SK-N-SH treated with all-trans-retinoic acid at 6 μM for 48 hours (cell line): ENCODE measurements at regions not wholly inside any gene's neighbourhood (a gene's known extent, or its start where the extent isn't known, plus 50 kb on each side); places are given as distances from the start of the nearest gene placed in this dataset.
"Not testable (repeated sequence)": the region's sequence is repeated elsewhere in the genome, so short reads cannot be mapped to it uniquely, and the experiment has no call there.

Experiments
- ATAC-seq: fragments of 200-7000 bp; cut with Tn5 transposase; 3 replicates; pipeline ENCODE4 v1.9.1; 2020; ENCODE audit warnings: mild to moderate bottlenecking, moderate library complexity
- ARNTL ChIP-seq: fragments of 450-650 bp; formaldehyde crosslinking; IDR thresholded peaks from 2 replicates; pipeline ENCODE4 v1.5.0; 2020; ENCODE audit warnings: low read depth, mild to moderate bottlenecking, moderate library complexity, borderline replicate concordance
- BACH2 ChIP-seq: fragments of 250-450 bp; sonication (Bioruptor Pico); IDR thresholded peaks from 2 replicates; pipeline ENCODE4 v1.9.0; 2021; ENCODE audit warnings: mild to moderate bottlenecking, borderline replicate concordance
- CSDC2 ChIP-seq: fragments of 250-450 bp; sonication (Bioruptor Pico); IDR thresholded peaks from 2 replicates; pipeline ENCODE4 v1.5.0; 2020; ENCODE audit warnings: mild to moderate bottlenecking, moderate library complexity
- GLIS3 ChIP-seq: fragments of 250-450 bp; sonication (Bioruptor Pico); IDR thresholded peaks from 2 replicates; pipeline ENCODE4 v1.5.0; 2020; ENCODE audit warnings: mild to moderate bottlenecking, moderate library complexity
- ISL1 ChIP-seq: fragments of 250-450 bp; sonication (Bioruptor Pico); IDR thresholded peaks from 2 replicates; pipeline ENCODE4 v2.1.2; 2022; ENCODE audit warnings: mild to moderate bottlenecking, moderate library complexity
- PPARA ChIP-seq: fragments of 250-450 bp; sonication (Bioruptor Pico); IDR thresholded peaks from 2 replicates; pipeline ENCODE4 v1.5.0; 2020; ENCODE audit warnings: mild to moderate bottlenecking, borderline replicate concordance
- RARB ChIP-seq: fragments of 250-450 bp; sonication (Bioruptor Pico); IDR thresholded peaks from 2 replicates; pipeline ENCODE4 v1.8.0; 2021; ENCODE audit warnings: mild to moderate bottlenecking, moderate library complexity
- SNAI2 ChIP-seq: fragments of 250-450 bp; sonication (Bioruptor Pico); IDR thresholded peaks from 2 replicates; pipeline ENCODE4 v1.5.0; 2020; ENCODE audit warnings: mild to moderate bottlenecking, moderate library complexity
- TCF4 ChIP-seq: fragments of 250-450 bp; sonication (Bioruptor Pico); IDR thresholded peaks from 2 replicates; pipeline ENCODE4 v1.8.0; 2021; ENCODE audit warnings: mild to moderate bottlenecking, moderate library complexity, borderline replicate concordance
- TOX ChIP-seq: fragments of 250-450 bp; sonication (Bioruptor Pico); IDR thresholded peaks from 2 replicates; pipeline ENCODE4 v1.8.0; 2021; ENCODE audit warnings: mild to moderate bottlenecking, moderate library complexity, borderline replicate concordance
- ZFP3 ChIP-seq: fragments of 250-450 bp; sonication (Bioruptor Pico); IDR thresholded peaks from 2 replicates; pipeline ENCODE4 v1.5.0; 2020; ENCODE audit warnings: mild to moderate bottlenecking, moderate library complexity
- ZFP30 ChIP-seq: fragments of 450-650 bp; formaldehyde crosslinking; IDR thresholded peaks from 2 replicates; pipeline ENCODE4 v1.5.0; 2022; ENCODE audit warnings: mild to moderate bottlenecking, moderate library complexity
- ZNF70 ChIP-seq: fragments of 450-650 bp; formaldehyde crosslinking; IDR thresholded peaks from 2 replicates; pipeline ENCODE4 v1.5.0; 2020; ENCODE audit warnings: mild to moderate bottlenecking, moderate library complexity
- ZNF8 ChIP-seq: fragments of 450-650 bp; formaldehyde crosslinking; IDR thresholded peaks from 2 replicates; pipeline ENCODE4 v1.5.0; 2020; ENCODE audit warnings: mild to moderate bottlenecking, moderate library complexity
- TF ChIP-seq, protein P1 (sequence below): fragments of 250-450 bp; sonication (Bioruptor Pico); IDR thresholded peaks from 2 replicates; pipeline ENCODE4 v1.5.1; 2020; ENCODE audit warnings: low read depth, mild to moderate bottlenecking, moderate library complexity
- TF ChIP-seq, protein P2 (sequence below): fragments of 250-450 bp; sonication (Bioruptor Pico); IDR thresholded peaks from 2 replicates; pipeline ENCODE4 v1.5.1; 2021; ENCODE audit warnings: mild to moderate bottlenecking, moderate library complexity
- TF ChIP-seq, protein P3 (sequence below): fragments of 250-450 bp; sonication (Bioruptor Pico); IDR thresholded peaks from 2 replicates; pipeline ENCODE4 v1.5.0; 2020; ENCODE audit warnings: mild to moderate bottlenecking, moderate library complexity

DNA sequence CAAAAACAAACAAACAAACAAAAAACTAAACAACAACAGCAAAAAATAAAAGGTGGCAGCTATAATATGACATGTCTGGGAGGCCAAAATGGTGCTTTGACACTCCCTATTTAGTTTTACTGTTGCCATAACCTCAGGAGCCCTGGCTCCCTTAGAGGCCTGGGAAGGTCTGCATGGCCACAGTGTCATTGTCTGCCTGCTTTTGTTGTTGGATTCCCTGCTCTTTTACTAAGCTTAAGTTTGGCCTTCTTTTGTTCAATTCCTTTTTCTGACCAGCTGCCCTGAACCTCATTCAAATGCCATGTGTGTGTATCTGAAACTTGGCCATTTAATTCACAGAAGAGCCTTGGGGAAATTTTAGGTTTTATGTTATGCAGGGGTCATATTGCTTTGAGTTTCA is 458.2 kb downstream of the TMEM232 start:
- no peak for TF ChIP-seq TOX (CRISPR knock-in tag)
- no peak for TF ChIP-seq ZFP3 (CRISPR knock-in tag)
- no peak for TF ChIP-seq ZNF70 (CRISPR knock-in tag)
- no peak for ATAC-seq

DNA sequence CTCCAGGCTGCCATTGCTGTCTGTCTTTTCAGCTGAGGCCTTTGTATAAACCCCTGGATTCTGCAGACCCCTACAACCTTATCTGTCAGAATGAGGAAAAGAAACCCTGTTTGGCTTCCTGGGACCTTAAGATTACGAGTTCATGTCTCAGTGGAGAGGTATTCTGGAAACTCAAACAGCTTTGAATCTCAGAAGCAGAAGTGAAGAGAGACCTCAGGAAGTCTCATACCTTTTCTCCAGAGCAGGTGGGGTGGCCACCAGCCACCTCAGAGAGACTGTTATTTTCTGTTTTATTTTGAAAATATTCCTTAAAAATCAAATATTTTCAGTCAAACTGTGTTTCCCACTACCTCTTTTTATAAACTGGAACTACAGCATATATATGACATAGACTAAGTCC is 457.5 kb downstream of the TMEM232 start:
- no peak for ATAC-seq
- TF ChIP-seq, protein P1, sequence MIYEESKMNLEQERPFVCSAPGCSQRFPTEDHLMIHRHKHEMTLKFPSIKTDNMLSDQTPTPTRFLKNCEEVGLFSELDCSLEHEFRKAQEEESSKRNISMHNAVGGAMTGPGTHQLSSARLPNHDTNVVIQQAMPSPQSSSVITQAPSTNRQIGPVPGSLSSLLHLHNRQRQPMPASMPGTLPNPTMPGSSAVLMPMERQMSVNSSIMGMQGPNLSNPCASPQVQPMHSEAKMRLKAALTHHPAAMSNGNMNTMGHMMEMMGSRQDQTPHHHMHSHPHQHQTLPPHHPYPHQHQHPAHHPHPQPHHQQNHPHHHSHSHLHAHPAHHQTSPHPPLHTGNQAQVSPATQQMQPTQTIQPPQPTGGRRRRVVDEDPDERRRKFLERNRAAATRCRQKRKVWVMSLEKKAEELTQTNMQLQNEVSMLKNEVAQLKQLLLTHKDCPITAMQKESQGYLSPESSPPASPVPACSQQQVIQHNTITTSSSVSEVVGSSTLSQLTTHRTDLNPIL (CRISPR knock-in tag): no peak
- no peak for TF ChIP-seq RARB (CRISPR knock-in tag)
- TF ChIP-seq PPARA: no peak
- TF ChIP-seq ISL1 (CRISPR knock-in tag): no peak
- TF ChIP-seq, protein P2, sequence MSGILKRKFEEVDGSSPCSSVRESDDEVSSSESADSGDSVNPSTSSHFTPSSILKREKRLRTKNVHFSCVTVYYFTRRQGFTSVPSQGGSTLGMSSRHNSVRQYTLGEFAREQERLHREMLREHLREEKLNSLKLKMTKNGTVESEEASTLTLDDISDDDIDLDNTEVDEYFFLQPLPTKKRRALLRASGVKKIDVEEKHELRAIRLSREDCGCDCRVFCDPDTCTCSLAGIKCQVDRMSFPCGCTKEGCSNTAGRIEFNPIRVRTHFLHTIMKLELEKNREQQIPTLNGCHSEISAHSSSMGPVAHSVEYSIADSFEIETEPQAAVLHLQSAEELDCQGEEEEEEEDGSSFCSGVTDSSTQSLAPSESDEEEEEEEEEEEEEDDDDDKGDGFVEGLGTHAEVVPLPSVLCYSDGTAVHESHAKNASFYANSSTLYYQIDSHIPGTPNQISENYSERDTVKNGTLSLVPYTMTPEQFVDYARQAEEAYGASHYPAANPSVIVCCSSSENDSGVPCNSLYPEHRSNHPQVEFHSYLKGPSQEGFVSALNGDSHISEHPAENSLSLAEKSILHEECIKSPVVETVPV: no peak
- TF ChIP-seq, protein P3, sequence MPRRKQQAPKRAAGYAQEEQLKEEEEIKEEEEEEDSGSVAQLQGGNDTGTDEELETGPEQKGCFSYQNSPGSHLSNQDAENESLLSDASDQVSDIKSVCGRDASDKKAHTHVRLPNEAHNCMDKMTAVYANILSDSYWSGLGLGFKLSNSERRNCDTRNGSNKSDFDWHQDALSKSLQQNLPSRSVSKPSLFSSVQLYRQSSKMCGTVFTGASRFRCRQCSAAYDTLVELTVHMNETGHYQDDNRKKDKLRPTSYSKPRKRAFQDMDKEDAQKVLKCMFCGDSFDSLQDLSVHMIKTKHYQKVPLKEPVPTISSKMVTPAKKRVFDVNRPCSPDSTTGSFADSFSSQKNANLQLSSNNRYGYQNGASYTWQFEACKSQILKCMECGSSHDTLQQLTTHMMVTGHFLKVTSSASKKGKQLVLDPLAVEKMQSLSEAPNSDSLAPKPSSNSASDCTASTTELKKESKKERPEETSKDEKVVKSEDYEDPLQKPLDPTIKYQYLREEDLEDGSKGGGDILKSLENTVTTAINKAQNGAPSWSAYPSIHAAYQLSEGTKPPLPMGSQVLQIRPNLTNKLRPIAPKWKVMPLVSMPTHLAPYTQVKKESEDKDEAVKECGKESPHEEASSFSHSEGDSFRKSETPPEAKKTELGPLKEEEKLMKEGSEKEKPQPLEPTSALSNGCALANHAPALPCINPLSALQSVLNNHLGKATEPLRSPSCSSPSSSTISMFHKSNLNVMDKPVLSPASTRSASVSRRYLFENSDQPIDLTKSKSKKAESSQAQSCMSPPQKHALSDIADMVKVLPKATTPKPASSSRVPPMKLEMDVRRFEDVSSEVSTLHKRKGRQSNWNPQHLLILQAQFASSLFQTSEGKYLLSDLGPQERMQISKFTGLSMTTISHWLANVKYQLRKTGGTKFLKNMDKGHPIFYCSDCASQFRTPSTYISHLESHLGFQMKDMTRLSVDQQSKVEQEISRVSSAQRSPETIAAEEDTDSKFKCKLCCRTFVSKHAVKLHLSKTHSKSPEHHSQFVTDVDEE (CRISPR knock-in tag): no peak
- no peak for TF ChIP-seq ZFP30 (CRISPR knock-in tag)

DNA sequence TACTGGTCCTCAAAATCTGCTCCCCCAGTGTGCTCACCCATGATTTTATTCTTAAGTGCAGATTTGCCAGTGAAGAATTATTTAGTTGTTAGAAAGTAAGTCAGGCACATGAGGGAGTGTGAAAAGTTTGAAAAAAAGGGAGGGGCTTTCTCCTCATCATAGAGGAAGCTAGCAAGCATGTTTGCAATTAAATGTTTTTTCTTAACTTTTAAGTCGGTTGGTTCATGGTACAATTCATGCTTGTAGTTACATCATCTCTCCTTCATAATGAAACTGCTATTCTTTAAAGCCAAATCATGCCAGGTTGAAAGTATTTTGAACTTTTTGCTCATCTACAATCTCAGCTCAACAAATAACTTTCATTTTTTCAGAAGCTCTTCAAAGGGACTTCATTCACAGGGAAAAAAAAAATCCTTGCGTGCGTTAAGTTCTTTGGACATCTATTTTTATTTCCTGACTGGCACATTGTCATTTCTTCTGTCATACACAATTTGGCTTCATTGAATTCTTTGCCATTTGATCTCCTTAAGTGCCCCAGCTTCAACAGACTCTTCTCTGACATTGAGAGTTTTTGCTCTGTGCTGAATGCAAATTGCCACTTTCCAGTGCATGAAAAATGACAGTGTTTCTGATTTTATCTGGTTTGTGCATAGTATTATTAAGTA is 456.9 kb downstream of the TMEM232 start:
- ATAC-seq: peak; percentile 68
- TF ChIP-seq ZFP3 (CRISPR knock-in tag) (no peak), ARNTL (CRISPR knock-in tag) (no peak), TCF4 (CRISPR knock-in tag) (no peak), CSDC2 (CRISPR knock-in tag) (no peak), GLIS3 (no peak), ZNF70 (CRISPR knock-in tag) (no peak), TOX (CRISPR knock-in tag) (no peak), ZFP30 (CRISPR knock-in tag) (no peak), ZNF8 (CRISPR knock-in tag) (no peak)
- TF ChIP-seq, protein P3 (CRISPR knock-in tag): no peak
- TF ChIP-seq, protein P2: no peak

DNA sequence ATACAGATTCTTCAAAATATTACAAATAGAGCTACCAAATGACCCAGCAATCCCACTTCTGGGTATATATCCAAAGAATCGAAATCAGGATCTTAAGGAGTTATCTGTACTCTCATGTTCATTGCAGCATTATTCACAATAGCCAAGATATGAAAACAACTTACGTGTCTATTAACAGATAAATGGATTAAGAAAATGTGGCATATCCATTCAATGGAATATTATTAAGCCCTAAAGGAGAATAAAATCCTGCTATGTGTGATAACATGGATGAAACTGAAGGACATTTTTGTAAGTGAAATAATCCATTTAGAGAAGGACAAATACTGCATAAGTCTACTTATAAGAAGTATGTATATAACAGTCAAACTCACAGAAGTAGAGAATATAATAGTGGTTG is 450.6 kb downstream of the TMEM232 start:
- TF ChIP-seq BACH2 (CRISPR knock-in tag) (no peak), ZNF8 (CRISPR knock-in tag) (peak; percentile 92), SNAI2 (CRISPR knock-in tag) (no peak)
- ATAC-seq: no peak

DNA sequence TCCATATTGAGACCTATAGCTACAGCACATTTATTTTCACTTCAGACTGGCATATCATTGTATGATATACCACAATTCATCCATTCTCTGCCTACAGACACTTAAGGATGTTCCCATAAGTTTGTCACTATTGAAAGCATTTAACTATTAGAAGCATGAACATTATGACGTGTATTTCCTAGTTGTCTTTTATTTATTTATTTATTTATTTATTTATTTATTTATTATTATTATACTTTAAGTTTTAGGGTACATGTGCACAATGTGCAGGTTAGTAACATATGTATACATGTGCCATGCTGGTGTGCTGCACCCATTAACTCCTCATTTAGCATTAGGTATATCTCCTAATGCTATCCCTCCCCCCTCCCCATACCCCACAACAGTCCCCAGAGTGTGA is 448.0 kb downstream of the TMEM232 start:
- ATAC-seq: not testable (repeated sequence)

DNA sequence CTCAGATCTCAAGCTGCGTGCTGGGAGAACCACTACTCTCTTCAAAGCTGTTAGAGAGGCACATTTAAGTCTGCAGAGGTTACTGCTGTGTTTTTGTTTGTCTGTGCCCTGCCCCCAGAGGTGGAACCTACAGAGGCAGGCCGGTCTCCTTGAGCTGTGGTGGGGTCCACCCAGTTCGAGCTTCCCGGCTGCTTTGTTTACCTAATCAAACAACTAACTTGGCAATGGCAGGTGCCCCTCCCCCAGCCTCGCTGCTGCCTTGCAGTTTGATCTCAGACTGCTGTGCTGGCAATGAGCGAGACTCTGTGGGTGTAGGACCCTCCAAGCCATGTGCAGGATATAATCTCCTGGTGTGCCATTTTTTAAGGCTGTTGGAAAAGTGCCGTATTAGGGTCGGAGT is 442.4 kb downstream of the TMEM232 start:
- not testable (repeated sequence) for ATAC-seq
